RWPE2 (cell line): ENCODE measurements at regions not wholly inside any gene's neighbourhood (a gene's known extent, or its start where the extent isn't known, plus 50 kb on each side); places are given as distances from the start of the nearest gene placed in this dataset.

Experiments
- ATAC-seq: fragments of 200-7000 bp; cut with Tn5 transposase; 3 replicates; pipeline ENCODE4 v1.9.1; 2021; ENCODE audit warnings: low read depth
- DNase-seq: peaks from one replicate; pipeline ENCODE4 v3.0.0-alpha.2; 2020; ENCODE audit warnings: low spot score
- H3K27ac ChIP-seq: fragments of 450-650 bp; 2 replicates; pipeline ENCODE4 v1.5.1; 2017; ENCODE audit warnings: mild to moderate bottlenecking; ENCODE audit not compliant: poor library complexity, severe bottlenecking
- H3K27me3 ChIP-seq: fragments of 250-450 bp; sonication (Bioruptor Pico); 2 replicates; pipeline ENCODE4 v1.5.1; 2021; ENCODE audit warnings: mild to moderate bottlenecking, moderate library complexity; ENCODE audit not compliant: insufficient read depth, poor library complexity, severe bottlenecking
- H3K36me3 ChIP-seq: fragments of 250-450 bp; sonication (Bioruptor Pico); 2 replicates; pipeline ENCODE4 v1.5.1; 2020; ENCODE audit warnings: low read depth, mild to moderate bottlenecking, moderate library complexity
- H3K4me1 ChIP-seq: fragments of 250-450 bp; sonication (Bioruptor Pico); 2 replicates; pipeline ENCODE4 v1.5.1; 2021; ENCODE audit warnings: mild to moderate bottlenecking, moderate library complexity; ENCODE audit not compliant: insufficient read depth, poor library complexity, severe bottlenecking
- H3K4me3 ChIP-seq: fragments of 250-450 bp; sonication (Bioruptor Pico); 2 replicates; pipeline ENCODE4 v1.5.1; 2021; ENCODE audit warnings: mild to moderate bottlenecking, moderate library complexity; ENCODE audit not compliant: severe bottlenecking
- H3K9me3 ChIP-seq: fragments of 250-450 bp; sonication (Bioruptor Pico); 2 replicates; pipeline ENCODE4 v1.5.1; 2021; ENCODE audit warnings: mild to moderate bottlenecking, moderate library complexity; ENCODE audit not compliant: severe bottlenecking
- TF ChIP-seq, protein P1 (sequence below): fragments of 450-650 bp; IDR thresholded peaks from one replicate; pipeline ENCODE4 v1.5.1; 2017; ENCODE audit warnings: mild to moderate bottlenecking, moderate library complexity; ENCODE audit not compliant: poor library complexity, severe bottlenecking

- TF ChIP-seq, protein P1, sequence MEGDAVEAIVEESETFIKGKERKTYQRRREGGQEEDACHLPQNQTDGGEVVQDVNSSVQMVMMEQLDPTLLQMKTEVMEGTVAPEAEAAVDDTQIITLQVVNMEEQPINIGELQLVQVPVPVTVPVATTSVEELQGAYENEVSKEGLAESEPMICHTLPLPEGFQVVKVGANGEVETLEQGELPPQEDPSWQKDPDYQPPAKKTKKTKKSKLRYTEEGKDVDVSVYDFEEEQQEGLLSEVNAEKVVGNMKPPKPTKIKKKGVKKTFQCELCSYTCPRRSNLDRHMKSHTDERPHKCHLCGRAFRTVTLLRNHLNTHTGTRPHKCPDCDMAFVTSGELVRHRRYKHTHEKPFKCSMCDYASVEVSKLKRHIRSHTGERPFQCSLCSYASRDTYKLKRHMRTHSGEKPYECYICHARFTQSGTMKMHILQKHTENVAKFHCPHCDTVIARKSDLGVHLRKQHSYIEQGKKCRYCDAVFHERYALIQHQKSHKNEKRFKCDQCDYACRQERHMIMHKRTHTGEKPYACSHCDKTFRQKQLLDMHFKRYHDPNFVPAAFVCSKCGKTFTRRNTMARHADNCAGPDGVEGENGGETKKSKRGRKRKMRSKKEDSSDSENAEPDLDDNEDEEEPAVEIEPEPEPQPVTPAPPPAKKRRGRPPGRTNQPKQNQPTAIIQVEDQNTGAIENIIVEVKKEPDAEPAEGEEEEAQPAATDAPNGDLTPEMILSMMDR: no peak
- DNase-seq (no peak), ATAC-seq (no peak)
- Histone ChIP-seq H3K9me3 (no peaks in the 10 kb centered on the region), H3K4me1 (peaks cover 6% of the 10 kb centered on the region), H3K27ac (no peak overlapping the region), H3K27me3 (no peaks in the 10 kb centered on the region), H3K4me3 (no peak overlapping the region), H3K36me3 (no peaks in the 10 kb centered on the region)
Observed at GRCh38 chr4:157994863-157995262, 178.0 kb downstream of the GASK1B start.

DNA sequence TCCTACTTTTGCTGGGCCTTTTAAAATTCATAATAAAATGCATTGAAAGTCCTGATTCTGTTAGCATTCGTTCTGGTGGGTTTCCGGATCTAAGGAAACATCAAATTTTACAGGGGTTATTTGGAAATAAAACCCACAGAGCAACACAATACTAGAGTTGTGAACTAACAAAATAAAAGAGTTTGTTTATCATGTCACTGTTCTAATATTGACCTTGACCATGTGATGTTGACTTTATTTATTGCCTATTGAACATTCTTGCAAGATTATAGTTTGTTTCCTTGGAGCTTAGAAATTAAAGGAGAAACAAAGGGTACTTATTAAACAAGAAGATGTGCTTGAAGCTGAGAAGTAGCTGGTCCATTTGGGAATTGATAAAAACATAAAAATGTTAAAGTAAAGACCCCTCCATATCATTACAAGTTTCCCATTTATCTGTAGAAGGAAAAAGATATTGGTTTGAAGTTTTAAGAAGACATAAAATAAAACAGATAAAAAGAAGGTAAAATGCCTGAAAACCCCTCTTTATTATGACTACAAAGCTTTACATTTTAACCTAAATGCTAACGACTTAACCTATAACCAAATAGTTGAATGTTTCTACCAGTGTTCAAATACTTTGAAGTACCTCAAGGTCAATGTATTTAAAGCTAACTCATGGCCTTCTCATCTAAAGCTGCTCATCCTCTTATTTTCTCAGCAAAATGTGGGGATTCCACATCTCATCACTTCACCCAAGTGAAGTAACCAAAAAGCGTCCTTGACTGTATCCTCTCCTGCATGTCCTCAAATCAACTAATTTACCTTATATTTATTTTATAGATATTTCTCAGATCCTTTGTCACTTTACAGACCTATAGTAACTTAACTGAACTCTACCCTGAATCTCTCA, 179.6 kb downstream of the GASK1B start:
- no peak for DNase-seq
- ATAC-seq: no peak
- TF ChIP-seq, protein P1: no peak

DNA sequence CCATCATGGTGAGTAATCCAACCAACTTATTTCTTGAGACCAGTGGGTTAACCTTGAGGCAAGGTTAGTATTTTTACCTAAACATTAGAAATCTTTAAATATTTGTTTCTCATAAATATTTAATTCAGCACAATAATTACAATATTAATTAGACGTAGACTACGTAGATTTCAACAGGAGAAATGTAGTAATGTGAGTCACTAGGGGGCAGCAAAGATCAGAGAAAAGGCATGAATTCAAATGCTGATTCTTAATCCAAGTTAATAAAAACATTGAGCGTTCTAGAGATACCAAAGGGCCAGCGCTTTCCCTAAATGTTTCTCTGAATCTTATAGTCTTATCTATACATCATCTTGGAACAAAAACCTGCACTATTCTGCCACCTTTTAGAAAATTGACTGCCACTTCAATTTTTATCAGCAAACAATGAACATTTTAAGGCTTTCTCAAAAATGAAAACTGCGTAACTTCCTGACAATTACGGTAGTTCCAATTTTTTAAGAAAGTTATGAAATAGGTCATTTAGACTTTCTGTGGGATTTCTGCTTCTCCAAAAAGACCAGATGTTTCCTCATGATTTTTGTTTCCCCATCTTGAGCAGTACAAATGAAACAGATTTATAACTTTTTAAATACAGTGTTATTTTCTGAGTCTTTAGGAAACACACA, 180.7 kb downstream of the GASK1B start:
- no peaks in the 10 kb centered on the region for H3K36me3 ChIP-seq
- no peaks in the 10 kb centered on the region for H3K9me3 ChIP-seq
- peaks cover 6% of the 10 kb centered on the region for H3K4me1 ChIP-seq
- TF ChIP-seq, protein P1: peak; percentile 81
- no peak for DNase-seq
- 0 out of 3 replicates have a peak, but pooled peaks have one; percentile 44 for ATAC-seq
- no peak overlapping the region for H3K27ac ChIP-seq
- H3K4me3 ChIP-seq: no peak overlapping the region
- H3K27me3 ChIP-seq: no peaks in the 10 kb centered on the region

More for the DNA sequence above, 179.6 kb downstream of the GASK1B start:
- Histone ChIP-seq H3K27me3 (no peaks in the 10 kb centered on the region), H3K27ac (no peak overlapping the region), H3K4me3 (no peak overlapping the region), H3K36me3 (no peaks in the 10 kb centered on the region), H3K4me1 (peaks cover 6% of the 10 kb centered on the region), H3K9me3 (no peaks in the 10 kb centered on the region)

DNA sequence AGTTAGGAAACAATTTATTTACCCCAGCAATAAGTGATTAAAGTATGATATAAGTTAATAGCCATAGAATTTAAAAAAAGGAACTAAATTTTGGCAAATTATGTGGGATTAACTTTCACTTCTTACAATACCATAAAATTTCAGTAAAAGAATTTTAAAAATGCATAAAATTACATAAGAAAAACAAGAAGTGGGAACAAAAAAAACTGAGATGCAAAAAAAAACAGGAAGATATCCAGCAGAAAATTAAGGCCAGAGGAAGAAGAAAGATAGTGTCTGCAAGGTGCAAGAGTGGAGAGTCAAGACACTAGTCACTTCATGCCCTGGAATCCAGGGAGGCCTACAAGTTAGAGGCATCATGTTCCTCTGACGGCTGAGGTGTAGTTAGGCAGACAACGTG, 184.2 kb downstream of the GASK1B start:
- Histone ChIP-seq H3K4me3 (no peak overlapping the region), H3K27ac (no peak overlapping the region), H3K4me1 (no peaks in the 10 kb centered on the region), H3K27me3 (no peaks in the 10 kb centered on the region), H3K36me3 (no peaks in the 10 kb centered on the region), H3K9me3 (no peaks in the 10 kb centered on the region)
- ATAC-seq (no peak), DNase-seq (no peak)
- TF ChIP-seq, protein P1: no peak
